IMR-90 (cell line): ENCODE measurements at regions not wholly inside any gene's neighbourhood (a gene's known extent, or its start where the extent isn't known, plus 50 kb on each side); places are given as distances from the start of the nearest gene placed in this dataset.

Experiments
- CEBPB ChIP-seq: IDR thresholded peaks from 2 replicates; pipeline ENCODE4 v1.6.1; 2012; ENCODE audit warnings: low read depth, low read length, improper control_type of control experiment
- CHD1 ChIP-seq: IDR thresholded peaks from 2 replicates; pipeline ENCODE4 v1.6.1; 2012; ENCODE audit warnings: low read depth, low read length, improper control_type of control experiment
- CTCF ChIP-seq: conservative IDR thresholded peaks from 2 replicates; pipeline ENCODE4 v1.5.1; 2012; ENCODE audit warnings: mild to moderate bottlenecking, low read depth, low read length, improper control_type of control experiment
- ELK1 ChIP-seq: fragments of 150-350 bp; IDR thresholded peaks from 2 replicates; pipeline ENCODE4 v1.6.1; 2016; ENCODE audit warnings: low read depth, mild to moderate bottlenecking, low read length, moderate library complexity, borderline replicate concordance
- FOS ChIP-seq: fragments of 150-350 bp; IDR thresholded peaks from 2 replicates; pipeline ENCODE4 v1.6.1; 2016; ENCODE audit warnings: low read depth, low read length
- MAFK ChIP-seq: IDR thresholded peaks from 2 replicates; pipeline ENCODE4 v1.6.1; 2012; ENCODE audit warnings: low read depth, low read length, improper control_type of control experiment
- MAZ ChIP-seq: IDR thresholded peaks from 2 replicates; pipeline ENCODE4 v1.6.1; 2012; ENCODE audit warnings: low read depth, mild to moderate bottlenecking, low read length, improper control_type of control experiment, moderate library complexity, borderline replicate concordance
- MXI1 ChIP-seq: IDR thresholded peaks from 2 replicates; pipeline ENCODE4 v1.6.1; 2012; ENCODE audit warnings: low read depth, mild to moderate bottlenecking, low read length, moderate library complexity, borderline replicate concordance
- POLR2A ChIP-seq: IDR thresholded peaks from 2 replicates; pipeline ENCODE4 v1.6.1; 2012; ENCODE audit warnings: mild to moderate bottlenecking, low read depth, low read length
- RAD21 ChIP-seq: IDR thresholded peaks from 2 replicates; pipeline ENCODE4 v1.6.1; 2012; ENCODE audit warnings: low read length, improper control_type of control experiment
- RCOR1 ChIP-seq: IDR thresholded peaks from 2 replicates; pipeline ENCODE4 v1.6.1; 2012; ENCODE audit warnings: mild to moderate bottlenecking, low read length, improper control_type of control experiment; ENCODE audit not compliant: insufficient replicate concordance
- SMC3 ChIP-seq: fragments of 150-350 bp; IDR thresholded peaks from 2 replicates; pipeline ENCODE4 v1.6.1; 2016; ENCODE audit warnings: low read depth, mild to moderate bottlenecking, antibody characterized with exemption, low read length, moderate library complexity
- USF2 ChIP-seq: fragments of 150-350 bp; IDR thresholded peaks from 2 replicates; pipeline ENCODE4 v1.6.1; 2017; ENCODE audit warnings: mild to moderate bottlenecking, antibody characterized with exemption, low read length, low read depth

GRCh38 chr17:74087002-74087585 is 116.4 kb upstream of the RPL38 start:
- TF ChIP-seq CTCF, result no peak
- TF ChIP-seq SMC3, result no peak
- no peak for TF ChIP-seq POLR2A
- TF ChIP-seq RAD21, result no peak
- TF ChIP-seq USF2, result no peak
- TF ChIP-seq FOS, result no peak
- no peak for TF ChIP-seq MXI1
- TF ChIP-seq ELK1, result no peak
- TF ChIP-seq CHD1, result no peak
- TF ChIP-seq RCOR1, result no peak
- TF ChIP-seq MAZ, result no peak
- no peak for TF ChIP-seq MAFK
- no peak for TF ChIP-seq CEBPB
